ENCODE measurements at regions not wholly inside any gene's neighbourhood (a gene's known extent, or its start where the extent isn't known, plus 50 kb on each side); places are given as distances from the start of the nearest gene placed in this dataset.

DNA sequence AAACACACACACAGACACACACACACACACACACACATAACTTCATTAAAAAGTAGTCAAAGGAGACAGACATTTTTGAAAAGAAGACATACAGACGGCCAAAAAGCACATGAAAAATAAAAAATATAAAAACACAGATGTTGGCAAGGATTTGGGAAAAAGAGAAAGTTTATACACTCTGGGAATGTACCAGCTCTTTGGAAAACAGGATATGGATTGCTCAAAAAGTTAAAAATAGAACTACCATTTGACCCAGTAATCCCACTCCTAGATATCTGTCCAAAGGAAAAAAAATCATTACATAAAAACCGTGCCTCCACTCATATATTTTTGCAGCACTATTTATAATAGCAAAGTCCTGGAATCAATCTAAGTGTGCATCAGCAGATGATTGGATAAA, 128.4 kb upstream of the C21orf91 start:
- Mint-ChIP-seq H3K4me1 (ENCODE audit: low read depth) (peaks cover 2% of the 10 kb centered on the region), H3K4me3 (ENCODE audit: low read depth) (no peak overlapping the region), H3K9me3 (ENCODE audit: low read depth) (peaks cover 7% of the 10 kb centered on the region), H3K27me3 (no peaks in the 10 kb centered on the region), H3K36me3 (ENCODE audit: insufficient read depth) (no peaks in the 10 kb centered on the region), H3K27ac (no peak overlapping the region)
- DNase-seq (ENCODE audit: low spot score, unreplicated experiment) = no peak
- TF ChIP-seq, protein P1, sequence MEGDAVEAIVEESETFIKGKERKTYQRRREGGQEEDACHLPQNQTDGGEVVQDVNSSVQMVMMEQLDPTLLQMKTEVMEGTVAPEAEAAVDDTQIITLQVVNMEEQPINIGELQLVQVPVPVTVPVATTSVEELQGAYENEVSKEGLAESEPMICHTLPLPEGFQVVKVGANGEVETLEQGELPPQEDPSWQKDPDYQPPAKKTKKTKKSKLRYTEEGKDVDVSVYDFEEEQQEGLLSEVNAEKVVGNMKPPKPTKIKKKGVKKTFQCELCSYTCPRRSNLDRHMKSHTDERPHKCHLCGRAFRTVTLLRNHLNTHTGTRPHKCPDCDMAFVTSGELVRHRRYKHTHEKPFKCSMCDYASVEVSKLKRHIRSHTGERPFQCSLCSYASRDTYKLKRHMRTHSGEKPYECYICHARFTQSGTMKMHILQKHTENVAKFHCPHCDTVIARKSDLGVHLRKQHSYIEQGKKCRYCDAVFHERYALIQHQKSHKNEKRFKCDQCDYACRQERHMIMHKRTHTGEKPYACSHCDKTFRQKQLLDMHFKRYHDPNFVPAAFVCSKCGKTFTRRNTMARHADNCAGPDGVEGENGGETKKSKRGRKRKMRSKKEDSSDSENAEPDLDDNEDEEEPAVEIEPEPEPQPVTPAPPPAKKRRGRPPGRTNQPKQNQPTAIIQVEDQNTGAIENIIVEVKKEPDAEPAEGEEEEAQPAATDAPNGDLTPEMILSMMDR (IDR thresholded peaks at IDR 0.05; ENCODE audit: unreplicated experiment) = no peak

DNA sequence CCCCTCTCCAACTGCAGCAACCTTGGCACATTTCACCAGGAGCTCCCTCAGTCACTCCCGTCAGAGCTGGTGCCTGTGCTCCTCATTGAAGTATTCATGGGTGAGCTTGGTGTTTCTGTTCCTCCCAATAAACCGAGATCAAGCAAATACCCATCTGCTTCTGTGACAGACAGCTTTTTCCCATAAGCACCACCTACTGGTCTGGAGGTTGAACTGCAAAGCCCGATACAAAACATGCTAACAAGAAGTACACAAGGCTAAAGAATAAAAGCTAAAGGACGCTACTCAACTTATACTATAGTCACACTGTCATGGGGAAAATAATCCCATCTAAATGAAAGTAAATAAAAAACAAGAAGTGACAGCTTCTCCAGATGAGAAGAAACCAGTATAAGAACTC, 111.9 kb upstream of the C21orf91 start:
- Mint-ChIP-seq H3K36me3 (ENCODE audit: insufficient read depth) (no peaks in the 10 kb centered on the region), H3K4me3 (ENCODE audit: low read depth) (no peak overlapping the region), H3K9me3 (ENCODE audit: low read depth) (peaks cover 4% of the 10 kb centered on the region), H3K27me3 (no peaks in the 10 kb centered on the region), H3K27ac (no peak overlapping the region), H3K4me1 (ENCODE audit: low read depth) (no peaks in the 10 kb centered on the region)
- DNase-seq (ENCODE audit: low spot score, unreplicated experiment) = no peak
- TF ChIP-seq, protein P1 (IDR thresholded peaks at IDR 0.05; ENCODE audit: unreplicated experiment) = peak; percentile 36

DNA sequence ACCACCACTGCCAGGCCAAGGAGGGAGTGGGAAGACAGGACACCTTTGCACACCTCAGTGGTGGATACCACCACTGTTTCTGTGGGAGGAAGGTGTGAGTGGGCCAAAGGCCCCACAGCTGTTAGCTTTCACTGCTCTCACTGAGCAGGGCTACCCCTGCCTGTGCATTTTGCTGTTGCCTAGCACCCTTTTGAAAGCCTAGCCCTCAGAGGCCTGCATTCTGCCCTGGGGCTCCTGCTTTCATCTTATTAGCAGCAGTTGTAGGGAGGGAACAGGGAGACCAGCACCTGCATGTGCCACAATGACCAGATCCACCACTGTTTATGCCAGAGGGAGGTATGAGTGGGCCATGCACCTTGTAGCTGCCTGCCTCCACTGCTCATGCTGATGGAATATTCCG, 110.9 kb upstream of the C21orf91 start:
- H3K27me3 Mint-ChIP-seq = no peaks in the 10 kb centered on the region
- H3K27ac Mint-ChIP-seq = no peak overlapping the region
- H3K36me3 Mint-ChIP-seq (ENCODE audit: insufficient read depth) = no peaks in the 10 kb centered on the region
- H3K9me3 Mint-ChIP-seq (ENCODE audit: low read depth) = peaks cover 4% of the 10 kb centered on the region
- DNase-seq (ENCODE audit: low spot score, unreplicated experiment) = no peak
- no peak overlapping the region for H3K4me3 Mint-ChIP-seq (ENCODE audit: low read depth)
- peaks cover 3% of the 10 kb centered on the region for H3K4me1 Mint-ChIP-seq (ENCODE audit: low read depth)
- TF ChIP-seq, protein P1 (IDR thresholded peaks at IDR 0.05; ENCODE audit: unreplicated experiment) = no peak

DNA sequence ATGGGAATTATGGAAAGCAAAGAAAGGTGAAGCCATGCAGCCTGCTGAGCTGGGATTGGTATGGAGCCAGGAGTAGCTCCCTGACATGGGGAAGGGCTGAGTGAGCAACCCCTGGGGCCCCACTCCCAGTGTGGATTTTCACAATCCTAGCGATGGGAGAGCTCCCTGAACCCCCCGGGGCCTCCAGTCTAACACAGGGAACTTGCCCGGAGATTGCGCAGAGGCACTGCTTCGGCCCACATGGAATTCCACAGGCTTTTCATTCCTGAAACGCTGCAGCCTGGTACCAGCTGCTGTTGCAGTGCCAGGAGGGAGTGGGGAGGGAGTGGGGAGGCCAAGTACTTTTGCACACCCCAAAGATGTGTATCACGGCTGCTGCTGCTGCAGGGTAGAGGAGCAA, 110.4 kb upstream of the C21orf91 start:
- Mint-ChIP-seq H3K27me3 (no peaks in the 10 kb centered on the region), H3K9me3 (ENCODE audit: low read depth) (peaks cover 4% of the 10 kb centered on the region), H3K4me3 (ENCODE audit: low read depth) (no peak overlapping the region), H3K4me1 (ENCODE audit: low read depth) (peaks cover 9% of the 10 kb centered on the region), H3K36me3 (ENCODE audit: insufficient read depth) (no peaks in the 10 kb centered on the region), H3K27ac (no peak overlapping the region)
- TF ChIP-seq, protein P1 (IDR thresholded peaks at IDR 0.05; ENCODE audit: unreplicated experiment) = no peak
- DNase-seq (ENCODE audit: low spot score, unreplicated experiment) = no peak

DNA sequence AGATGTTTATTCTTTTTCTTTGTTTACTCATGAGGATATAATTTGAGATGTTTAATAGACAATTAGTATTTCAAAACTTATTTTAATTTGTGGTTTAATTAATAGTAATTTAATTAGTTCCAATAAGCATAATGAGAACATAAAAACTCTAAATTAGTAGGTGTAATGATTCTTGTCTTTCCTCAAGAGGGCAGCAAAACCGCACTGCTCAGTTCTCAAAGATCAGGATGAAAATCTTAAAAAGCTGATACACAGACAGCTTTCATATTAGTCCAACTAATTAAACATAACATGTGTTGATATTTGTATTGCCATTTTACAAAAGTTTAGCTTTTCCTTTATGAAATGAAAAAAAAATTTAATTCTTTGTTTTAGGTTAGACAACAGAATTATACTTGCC, 106.7 kb upstream of the C21orf91 start:
- H3K36me3 Mint-ChIP-seq (ENCODE audit: insufficient read depth) = no peaks in the 10 kb centered on the region
- H3K4me3 Mint-ChIP-seq (ENCODE audit: low read depth) = no peak overlapping the region
- H3K27ac Mint-ChIP-seq = no peak overlapping the region
- H3K27me3 Mint-ChIP-seq = no peaks in the 10 kb centered on the region
- TF ChIP-seq, protein P1 (IDR thresholded peaks at IDR 0.05; ENCODE audit: unreplicated experiment) = peak; percentile 71
- peaks cover 25% of the 10 kb centered on the region for H3K4me1 Mint-ChIP-seq (ENCODE audit: low read depth)
- DNase-seq (ENCODE audit: low spot score, unreplicated experiment) = no peak
- peaks cover 10% of the 10 kb centered on the region for H3K9me3 Mint-ChIP-seq (ENCODE audit: low read depth)
